ENCODE measurements at regions not wholly inside any gene's neighbourhood (a gene's known extent, or its start where the extent isn't known, plus 50 kb on each side); places are given as distances from the start of the nearest gene placed in this dataset.

DNA sequence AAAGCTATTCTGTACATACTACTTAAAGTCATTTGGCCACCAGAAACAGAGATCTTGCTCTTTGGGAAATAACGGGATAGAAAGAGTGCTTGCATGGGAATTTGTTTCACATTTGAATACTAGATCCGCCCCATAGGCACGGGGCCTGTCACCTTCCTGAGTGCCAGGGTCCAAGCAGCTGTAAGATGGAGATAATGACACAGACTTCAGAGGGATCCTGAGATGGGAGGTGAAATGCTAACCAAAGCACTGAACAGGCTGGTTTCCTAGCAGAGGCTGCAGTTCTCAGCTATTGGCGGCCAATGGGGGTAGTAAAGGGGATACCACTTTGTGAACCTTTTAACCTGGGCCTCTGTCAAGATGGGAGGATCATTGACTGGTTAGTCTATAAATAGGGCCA, 225.4 kb downstream of the IRF8 start:
- DNase-seq: no peak

DNA sequence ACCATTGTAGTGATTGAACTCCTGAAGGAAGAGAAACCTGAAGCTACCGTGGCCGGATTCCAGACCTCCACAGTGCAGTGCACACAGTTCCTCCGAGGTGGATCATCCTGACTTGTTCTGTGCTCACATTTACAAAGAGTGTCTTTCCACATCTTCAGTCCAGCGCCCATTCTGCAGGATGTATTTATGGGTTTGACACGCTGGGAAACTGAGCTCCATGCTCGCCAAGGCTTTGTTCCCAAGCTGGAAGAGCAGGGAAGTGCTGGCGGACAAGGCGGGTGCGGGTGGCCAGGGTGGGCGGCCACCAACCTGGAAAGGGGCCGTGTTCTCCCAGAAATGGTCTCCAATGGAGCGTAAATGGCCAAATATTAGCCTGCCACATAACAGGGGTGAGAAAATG, 227.9 kb downstream of the IRF8 start:
- DNase-seq: no peak

- DNase-seq: no peak
Observed at GRCh38 chr16:86127366-86127765, 228.4 kb downstream of the IRF8 start.

DNA sequence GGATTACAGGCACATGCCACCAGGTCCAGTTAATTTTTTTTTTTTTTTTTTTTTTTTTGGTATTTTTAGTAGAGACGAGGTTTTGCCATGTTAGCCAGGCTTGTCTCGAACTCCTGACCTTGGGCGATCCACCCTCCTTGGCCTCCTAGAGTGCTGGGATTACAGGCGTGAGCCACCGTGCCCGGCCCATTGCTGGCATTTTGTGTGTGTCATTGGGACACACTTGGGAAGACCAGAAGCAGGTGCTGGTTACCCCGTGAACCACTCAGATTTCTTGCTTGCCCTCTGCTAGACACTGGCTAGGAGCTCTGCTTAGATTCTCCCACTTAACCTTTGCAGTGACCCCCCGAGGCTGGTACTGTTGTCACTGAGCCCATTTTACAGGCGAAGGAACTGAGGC, 229.3 kb downstream of the IRF8 start:
- no peak for DNase-seq

- no peak for DNase-seq
Observed at GRCh38 chr16:86129541-86129940, 230.6 kb downstream of the IRF8 start.

- DNase-seq: no peak
Observed at GRCh38 chr16:86133377-86133776, 234.4 kb downstream of the IRF8 start.

DNA sequence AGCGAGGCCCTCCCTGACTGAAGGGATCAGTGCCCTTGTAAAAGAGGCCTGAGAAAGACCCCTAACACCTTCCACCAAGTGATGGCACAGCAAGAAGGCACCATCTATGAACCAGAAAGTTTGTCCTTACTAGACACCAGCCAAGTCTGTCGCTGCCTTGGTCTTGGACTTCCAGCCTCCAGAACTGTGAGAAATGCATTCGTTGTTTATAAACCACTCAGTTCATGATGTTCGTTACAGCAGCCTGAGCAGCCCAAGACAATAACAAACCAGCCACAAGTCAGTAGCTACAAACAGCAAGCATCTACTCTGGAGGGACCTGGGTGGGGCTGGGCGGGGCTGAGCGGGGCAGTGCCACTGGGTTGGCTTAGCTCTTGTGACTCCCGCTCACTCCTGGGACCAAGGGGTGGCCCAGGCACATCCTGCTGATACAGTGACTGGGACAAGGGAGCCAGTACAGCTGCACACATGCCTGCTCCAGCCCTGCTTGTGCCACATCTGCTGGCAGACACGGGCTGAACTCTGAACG, 234.9 kb downstream of the IRF8 start:
- no peak for DNase-seq

DNA sequence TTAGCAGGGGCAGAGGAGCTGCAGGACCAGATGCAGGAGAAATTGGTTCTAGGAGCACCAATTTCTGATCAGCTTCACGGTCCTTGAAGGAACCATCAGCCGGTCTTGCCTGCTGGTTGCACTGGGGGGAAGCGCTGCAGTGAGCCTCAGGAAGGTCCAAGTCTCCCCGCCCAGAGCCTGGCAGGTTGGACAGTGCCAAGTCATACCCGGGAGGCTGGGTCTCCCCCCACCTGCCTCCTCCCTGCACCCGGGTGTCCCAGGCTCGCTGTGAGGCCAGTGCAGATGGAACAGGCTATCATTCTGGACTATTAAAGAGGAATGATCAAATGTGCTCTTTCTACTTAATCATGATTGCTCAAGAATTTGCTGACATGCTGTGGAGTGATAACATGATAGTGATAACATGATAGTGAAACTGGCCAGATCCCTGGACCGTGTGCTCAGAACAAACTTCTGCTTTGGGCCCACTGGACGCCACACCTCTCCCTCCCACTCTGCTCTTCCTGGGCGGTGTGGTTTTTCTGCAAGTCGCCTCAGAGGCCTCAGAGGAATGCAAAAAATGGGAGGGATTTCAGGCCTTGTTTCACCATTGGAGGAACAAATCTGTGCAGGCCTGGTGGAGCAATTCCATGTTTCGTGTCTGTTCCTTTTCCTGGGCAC, 236.0 kb downstream of the IRF8 start:
- no peak for DNase-seq

- no peak for DNase-seq
Observed at GRCh38 chr16:86137359-86137758, 238.4 kb downstream of the IRF8 start.

- no peak for DNase-seq
Observed at GRCh38 chr16:86138121-86139085, 239.4 kb downstream of the IRF8 start.

DNA sequence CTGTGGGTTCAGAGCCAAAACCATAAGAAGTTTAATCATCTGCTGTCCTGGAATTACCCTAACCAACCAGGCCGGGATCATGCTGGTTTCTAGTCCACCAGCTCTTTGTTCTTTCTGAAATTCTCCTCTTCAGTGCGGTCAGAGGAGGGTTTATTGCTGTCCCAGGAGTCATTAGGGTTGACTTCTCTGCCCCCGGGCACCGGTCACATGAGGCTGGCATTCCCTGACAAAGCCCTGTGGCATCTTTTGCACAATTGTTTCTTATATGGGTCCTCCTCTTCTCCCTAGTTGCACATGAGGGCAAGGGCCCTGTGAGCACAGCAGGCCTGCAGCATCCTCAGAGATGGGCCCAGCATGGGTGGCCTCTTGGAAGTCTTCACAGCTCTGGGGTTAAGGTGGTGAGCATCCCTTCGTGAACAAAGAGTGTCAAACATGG, 243.9 kb downstream of the IRF8 start:
- DNase-seq: no peak

- no peak for DNase-seq
Observed at GRCh38 chr16:86143666-86144065, 244.7 kb downstream of the IRF8 start.

DNA sequence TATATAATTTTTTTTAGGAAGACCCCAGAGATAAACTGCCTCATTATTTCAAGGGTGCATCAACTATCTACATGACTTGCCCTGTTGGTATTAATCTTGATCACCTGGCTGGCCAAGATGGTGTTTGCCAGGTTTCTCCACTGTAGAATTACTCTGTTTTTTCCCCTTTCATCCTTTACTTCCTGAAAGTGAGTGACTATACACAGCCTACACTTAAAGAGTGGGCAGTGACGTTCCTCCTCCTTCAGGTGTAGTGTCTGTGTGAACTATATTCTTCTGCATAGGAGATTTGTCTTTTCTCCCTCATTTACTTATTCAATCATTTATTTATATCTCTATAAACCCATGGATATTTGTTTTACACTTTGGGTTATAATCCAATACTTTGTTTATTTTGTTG, 246.7 kb downstream of the IRF8 start:
- no peak for DNase-seq

DNA sequence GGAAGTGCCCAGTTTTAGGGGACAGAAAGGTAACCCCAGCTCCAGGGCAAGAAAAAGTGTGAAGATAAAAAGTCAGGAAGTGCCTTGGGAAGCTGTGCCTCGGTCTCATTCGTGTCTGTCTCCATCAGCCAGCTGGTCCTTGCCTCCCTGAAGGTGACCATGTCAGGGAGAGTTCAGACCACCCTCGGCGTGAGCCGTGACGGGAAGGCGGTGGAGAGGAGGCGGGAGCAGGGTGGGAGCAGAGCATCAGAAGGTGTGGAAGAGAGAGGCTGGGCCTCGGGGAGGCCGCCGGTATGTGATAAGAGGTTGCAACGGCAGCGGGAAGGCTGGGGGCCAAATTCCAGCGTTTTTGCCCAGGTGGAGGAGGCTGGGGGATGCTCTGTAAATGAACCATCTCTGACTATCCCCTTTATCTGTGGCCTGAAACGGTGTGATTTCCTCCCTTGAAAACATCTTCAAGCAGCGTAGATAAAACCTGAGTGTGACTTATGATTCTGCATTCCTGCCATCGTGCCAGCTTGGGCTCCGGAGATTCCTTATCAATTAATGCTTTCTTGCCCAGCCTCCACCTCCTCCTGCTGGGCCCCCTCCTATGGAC, 251.8 kb downstream of the IRF8 start:
- no peak for DNase-seq

- no peak for DNase-seq
Observed at GRCh38 chr16:86151239-86151851, 252.4 kb downstream of the IRF8 start.

DNA sequence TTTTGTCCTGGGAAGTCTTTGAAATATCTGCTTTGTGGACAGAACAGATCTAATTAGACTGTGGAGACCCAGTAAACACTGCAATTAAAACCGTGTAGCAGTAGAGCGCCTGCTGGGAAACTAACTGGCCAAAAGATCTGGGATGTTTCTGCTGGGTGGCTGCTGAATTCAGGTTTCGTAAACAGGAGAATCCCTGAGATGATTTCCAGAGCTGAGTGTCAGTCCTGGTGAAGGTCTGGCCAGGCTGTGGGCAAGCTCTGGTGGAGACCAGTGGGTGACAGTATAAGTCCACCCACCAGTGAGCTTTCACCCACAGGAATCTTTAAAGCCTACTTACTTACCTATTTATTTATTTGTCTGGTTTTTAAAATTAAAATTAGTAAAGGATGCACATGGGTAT, 257.2 kb downstream of the IRF8 start:
- no peak for DNase-seq

GRCh38 chr16:86157616-86158247, 258.8 kb downstream of the IRF8 start:
- no peak for DNase-seq

DNA sequence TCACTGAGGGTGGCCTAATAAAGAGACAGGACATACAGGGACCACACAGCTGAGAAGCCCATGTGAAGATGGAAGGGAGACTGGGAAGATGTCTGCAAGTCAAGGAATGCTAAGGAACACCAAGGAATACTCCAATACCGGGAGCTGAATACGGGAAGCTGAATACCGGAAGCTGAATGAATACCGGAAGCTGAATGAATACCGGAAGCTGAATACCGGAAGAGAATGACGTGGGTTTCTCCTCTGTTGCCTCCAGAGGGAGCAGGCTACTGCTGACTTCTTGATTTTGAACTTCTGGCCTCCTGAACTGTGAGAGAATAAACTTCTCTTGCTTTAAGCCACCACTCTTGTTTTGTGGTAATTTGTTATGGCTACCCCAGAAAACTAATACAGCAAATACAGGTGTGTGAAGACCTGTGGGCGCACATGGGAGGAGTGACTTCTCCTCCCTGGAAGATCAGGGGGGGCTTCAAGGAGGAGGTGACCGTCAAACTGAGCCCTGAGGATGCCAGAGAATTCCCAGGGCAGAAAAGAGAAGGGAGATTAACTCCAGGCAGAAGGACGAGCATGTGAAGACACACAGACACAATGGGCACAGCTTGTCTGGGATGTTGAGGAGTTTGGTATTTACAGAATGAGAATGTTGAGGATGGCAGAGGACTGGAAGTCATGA, 259.9 kb downstream of the IRF8 start:
- no peak for DNase-seq

- DNase-seq: no peak
Observed at GRCh38 chr16:86165479-86165878, 266.5 kb downstream of the IRF8 start.

- no peak for DNase-seq
Observed at GRCh38 chr16:86166414-86166813, 267.5 kb downstream of the IRF8 start.

DNA sequence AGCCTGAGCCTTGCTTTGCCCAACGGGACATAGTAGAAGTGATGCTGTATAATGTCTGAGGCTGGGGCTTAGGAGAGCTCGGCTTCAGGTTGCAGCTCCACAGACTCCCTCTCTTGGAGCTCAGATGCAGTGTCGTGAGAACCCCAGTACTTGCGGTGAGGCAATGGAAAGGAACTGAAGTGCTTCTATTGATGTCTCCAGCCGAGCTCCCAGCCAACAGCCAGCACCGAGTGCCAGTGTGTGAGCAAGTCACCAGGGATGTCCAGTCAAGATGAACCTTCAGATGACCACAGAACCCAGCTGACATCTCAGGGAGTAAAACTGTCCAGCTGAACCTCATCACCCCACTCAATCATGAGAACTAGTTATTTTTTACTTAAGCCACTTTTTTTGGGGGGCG, 268.1 kb downstream of the IRF8 start:
- no peak for DNase-seq

DNA sequence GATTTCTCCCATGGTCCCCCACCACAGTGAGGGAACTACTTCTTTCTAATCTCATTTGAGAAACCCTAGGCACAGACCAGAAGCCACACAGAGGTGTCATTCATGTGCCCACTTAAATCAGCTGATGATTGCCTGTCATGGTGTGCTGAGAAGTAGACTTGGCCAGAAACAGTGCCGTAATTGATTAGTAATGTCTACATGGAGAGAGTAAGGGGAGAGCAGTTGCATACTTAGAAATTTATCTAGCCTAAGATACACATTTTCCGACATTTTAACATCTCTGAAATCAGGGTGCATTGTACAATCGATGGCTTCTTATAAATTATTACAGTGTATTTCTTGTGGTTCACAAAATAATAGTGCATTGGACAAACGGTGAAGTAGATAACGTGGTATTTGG, 271.8 kb downstream of the IRF8 start:
- no peak for DNase-seq
